Fibroblast of the aortic adventitia (primary cell): ENCODE measurements at regions not wholly inside any gene's neighbourhood (a gene's known extent, or its start where the extent isn't known, plus 50 kb on each side); places are given as distances from the start of the nearest gene placed in this dataset.
"Not testable (repeated sequence)": the region's sequence is repeated elsewhere in the genome, so short reads cannot be mapped to it uniquely, and the experiment has no call there.

Experiments
- DNase-seq: peaks from one replicate; pipeline ENCODE4 v3.0.0-alpha.2; 2010; ENCODE audit warnings: low read depth
- H3K4me3 ChIP-seq: 2 replicates; pipeline ENCODE4 v1.5.1; 2011; ENCODE audit warnings: low read depth, mild to moderate bottlenecking, control low read depth, low read length, moderate library complexity
- TF ChIP-seq, protein P1 (sequence below): IDR thresholded peaks from 2 replicates; pipeline ENCODE4 v1.5.1; 2011; ENCODE audit warnings: mild to moderate bottlenecking, low read length, control low read depth, inconsistent platforms; ENCODE audit not compliant: insufficient read depth

DNA sequence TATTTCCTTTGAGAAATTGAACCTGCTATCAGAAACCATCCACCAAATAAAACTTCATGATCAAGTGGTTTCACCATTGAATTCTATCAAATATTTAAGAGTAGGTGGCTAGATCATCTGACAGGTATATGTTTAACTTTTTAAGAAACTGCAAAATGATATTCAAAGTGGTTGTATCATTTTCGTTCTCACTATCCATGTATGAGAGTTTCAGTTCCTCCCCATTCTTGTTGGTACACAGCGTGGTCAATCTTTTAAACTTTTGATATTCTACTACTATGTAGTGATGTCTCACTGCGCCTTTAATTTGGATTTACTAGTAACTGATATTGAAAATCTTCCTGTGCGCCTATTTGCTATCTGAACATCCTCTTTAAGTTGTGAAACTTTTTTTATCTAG, 163.7 kb downstream of the CYB561 start:
- DNase-seq = no peak
- TF ChIP-seq, protein P1, sequence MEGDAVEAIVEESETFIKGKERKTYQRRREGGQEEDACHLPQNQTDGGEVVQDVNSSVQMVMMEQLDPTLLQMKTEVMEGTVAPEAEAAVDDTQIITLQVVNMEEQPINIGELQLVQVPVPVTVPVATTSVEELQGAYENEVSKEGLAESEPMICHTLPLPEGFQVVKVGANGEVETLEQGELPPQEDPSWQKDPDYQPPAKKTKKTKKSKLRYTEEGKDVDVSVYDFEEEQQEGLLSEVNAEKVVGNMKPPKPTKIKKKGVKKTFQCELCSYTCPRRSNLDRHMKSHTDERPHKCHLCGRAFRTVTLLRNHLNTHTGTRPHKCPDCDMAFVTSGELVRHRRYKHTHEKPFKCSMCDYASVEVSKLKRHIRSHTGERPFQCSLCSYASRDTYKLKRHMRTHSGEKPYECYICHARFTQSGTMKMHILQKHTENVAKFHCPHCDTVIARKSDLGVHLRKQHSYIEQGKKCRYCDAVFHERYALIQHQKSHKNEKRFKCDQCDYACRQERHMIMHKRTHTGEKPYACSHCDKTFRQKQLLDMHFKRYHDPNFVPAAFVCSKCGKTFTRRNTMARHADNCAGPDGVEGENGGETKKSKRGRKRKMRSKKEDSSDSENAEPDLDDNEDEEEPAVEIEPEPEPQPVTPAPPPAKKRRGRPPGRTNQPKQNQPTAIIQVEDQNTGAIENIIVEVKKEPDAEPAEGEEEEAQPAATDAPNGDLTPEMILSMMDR = no peak
- no peak overlapping the region for H3K4me3 ChIP-seq

DNA sequence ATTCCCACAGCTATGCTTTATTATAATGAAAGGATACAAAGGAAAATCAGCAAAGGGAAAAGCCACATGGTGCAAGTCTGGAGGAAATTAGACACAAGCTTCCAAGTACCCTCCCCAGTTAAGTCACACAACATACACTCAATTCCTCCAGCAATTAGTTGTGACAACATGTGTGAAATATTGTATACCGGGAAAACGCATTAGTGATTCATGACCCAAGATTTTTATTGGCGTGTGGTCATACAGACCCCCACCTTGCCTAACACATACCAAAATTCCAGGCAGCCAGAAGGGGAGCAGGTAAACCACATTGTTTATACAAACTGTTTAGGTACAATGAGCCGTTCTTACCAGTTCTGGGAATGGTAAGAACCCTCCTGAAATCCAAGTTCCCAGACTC, 160.6 kb downstream of the CYB561 start:
- DNase-seq = no peak
- TF ChIP-seq, protein P1 = no peak
- no peak overlapping the region for H3K4me3 ChIP-seq

DNA sequence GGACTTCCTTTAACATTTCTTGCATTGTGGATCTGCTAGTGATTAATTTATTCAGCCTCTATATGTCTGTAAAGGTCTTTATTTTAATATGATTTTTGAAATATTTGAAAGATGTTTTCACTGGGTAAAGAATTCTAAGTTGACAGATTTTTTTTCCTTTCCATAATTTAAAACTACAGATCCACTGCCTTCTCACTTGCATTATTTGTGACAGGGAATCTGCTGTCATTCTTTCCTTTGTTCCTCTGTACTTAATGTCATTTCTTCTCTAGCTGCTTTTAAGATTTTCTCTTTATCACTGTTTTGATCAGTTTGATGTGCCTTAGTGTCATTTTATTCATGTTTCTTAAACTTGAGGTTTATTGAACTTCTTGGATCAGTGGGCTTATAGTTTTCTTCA, 159.9 kb downstream of the CYB561 start:
- no peak for DNase-seq
- TF ChIP-seq, protein P1 = no peak
- H3K4me3 ChIP-seq = no peak overlapping the region

DNA sequence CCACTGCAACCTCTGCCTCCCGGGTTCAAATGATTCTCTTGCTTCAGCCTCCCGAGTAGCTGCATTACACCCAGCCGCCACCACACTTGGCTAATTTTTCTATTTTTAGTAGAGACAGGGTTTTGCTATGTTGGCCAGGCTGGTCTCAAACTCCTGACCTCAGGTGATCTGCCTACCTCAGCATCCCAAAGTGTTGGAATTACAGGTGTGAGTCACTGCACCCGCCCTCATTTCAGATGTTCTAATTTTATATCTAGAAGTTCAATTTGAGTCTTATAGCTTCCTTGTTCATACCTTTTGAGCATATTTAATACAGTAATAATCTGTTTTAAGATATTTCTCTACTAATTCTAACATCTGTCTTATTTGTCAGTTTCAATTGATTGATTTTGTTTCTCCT, 159.1 kb downstream of the CYB561 start:
- DNase-seq = not testable (repeated sequence)

DNA sequence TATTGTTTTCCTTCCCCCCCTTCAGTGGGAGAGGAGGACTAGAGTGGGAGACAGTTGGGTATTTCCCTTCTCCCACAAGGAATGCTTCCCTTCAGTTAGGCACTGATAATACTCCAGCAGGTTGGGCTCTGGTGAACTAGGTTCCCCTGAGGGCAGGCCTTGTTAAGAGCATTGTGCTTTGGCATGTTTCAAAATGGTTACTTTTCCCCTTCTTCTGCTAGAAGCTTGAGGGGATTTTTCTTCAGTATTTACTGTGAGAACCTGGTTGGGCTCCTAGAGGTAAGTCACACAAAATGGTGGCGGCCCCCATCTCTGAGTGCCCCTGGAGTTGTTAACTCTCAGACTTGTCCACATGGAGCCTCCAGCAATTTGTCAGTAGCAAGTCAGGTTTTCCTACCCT, 156.2 kb downstream of the CYB561 start:
- TF ChIP-seq, protein P1 = no peak
- no peak for DNase-seq
- H3K4me3 ChIP-seq = no peak overlapping the region

More for the DNA sequence above, 159.1 kb downstream of the CYB561 start:
- not testable (repeated sequence) for H3K4me3 ChIP-seq

DNA sequence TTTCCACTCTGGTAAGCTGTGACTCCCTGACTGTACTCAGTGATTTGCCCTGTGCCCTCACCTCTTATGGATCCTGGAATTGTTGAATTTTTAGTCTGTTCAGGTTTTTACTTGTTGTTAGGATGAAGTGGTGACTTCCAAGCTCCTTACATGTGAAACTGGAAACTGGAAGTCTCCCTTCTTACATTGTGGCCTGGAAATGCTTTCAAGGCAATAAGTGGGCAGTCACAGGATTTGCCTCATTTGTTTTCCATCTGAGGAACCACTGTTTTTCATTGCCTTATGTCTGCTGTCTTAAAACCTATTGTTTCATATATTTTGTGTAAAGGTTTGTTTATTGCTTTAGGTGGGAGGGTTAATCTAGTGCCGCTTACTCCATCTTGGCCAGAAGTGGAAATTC, 155.8 kb downstream of the CYB561 start:
- H3K4me3 ChIP-seq = no peak overlapping the region
- no peak for DNase-seq
- TF ChIP-seq, protein P1 = no peak

DNA sequence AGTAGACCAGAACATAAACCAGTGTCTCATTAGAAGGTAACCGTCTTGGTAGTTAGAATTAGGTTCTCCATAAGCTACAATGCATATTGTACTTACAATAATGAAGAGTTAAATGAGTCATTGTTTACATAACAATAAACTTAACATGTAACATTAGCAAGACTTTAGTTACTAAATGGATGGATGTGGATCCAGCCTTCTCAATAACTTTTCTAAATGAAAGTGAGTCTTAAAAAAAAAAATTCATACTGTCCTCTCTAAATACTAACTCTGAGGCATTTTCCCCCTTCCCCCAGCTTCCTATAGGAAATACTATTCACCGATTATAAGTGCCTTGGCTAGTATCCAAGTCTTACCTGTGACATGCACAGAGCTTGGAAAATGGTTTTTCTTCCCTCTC, 155.3 kb downstream of the CYB561 start:
- TF ChIP-seq, protein P1 = no peak
- no peak for DNase-seq
- no peak overlapping the region for H3K4me3 ChIP-seq
